Aorta (tissue), 5 donors: ENCODE measurements at regions not wholly inside any gene's neighbourhood (a gene's known extent, or its start where the extent isn't known, plus 50 kb on each side); places are given as distances from the start of the nearest gene placed in this dataset.

Experiments
- ATAC-seq: fragments of 200-7000 bp; cut with Tn5 transposase; one replicate; pipeline ENCODE4 v1.9.1; 2022; ENCODE audit warnings: moderate library complexity; ENCODE audit not compliant: low FRiP score
- DNase-seq, 2 donors: peaks; one replicate each; pipeline ENCODE4 v3.0.0-alpha.2; 2020
- H3K27ac ChIP-seq, 2 donors: one replicate each; pipeline ENCODE4 v1.5.1; 2013; ENCODE audit warnings: low read length in 2 of 2, mild to moderate bottlenecking in 2 of 2, moderate library complexity in 2 of 2, control low read depth in 1 of 2, inconsistent platforms in 1 of 2, low read depth in 1 of 2
- H3K27me3 ChIP-seq, 2 donors: one replicate each; pipeline ENCODE4 v1.6.1; 2013; ENCODE audit warnings: control low read depth in 1 of 2, low read length in 1 of 2, mild to moderate bottlenecking in 1 of 2, moderate library complexity in 1 of 2; ENCODE audit not compliant: insufficient read depth in 2 of 2, control insufficient read depth in 1 of 2
- H3K36me3 ChIP-seq, 2 donors: one replicate each; pipeline ENCODE4 v1.6.1; 2013; ENCODE audit warnings: control low read depth in 1 of 2, low read length in 1 of 2, mild to moderate bottlenecking in 1 of 2; ENCODE audit not compliant: insufficient read depth in 2 of 2, control insufficient read depth in 1 of 2
- H3K4me1 ChIP-seq, 2 donors: one replicate each; pipeline ENCODE4 v1.6.1; 2013; ENCODE audit warnings: low read length in 2 of 2, control low read depth in 1 of 2, mild to moderate bottlenecking in 1 of 2, moderate library complexity in 1 of 2; ENCODE audit not compliant: insufficient read depth in 2 of 2, control insufficient read depth in 1 of 2
- H3K4me3 ChIP-seq, 2 donors: one replicate each; pipeline ENCODE4 v1.5.1; 2013; ENCODE audit warnings: low read length in 2 of 2, control low read depth in 1 of 2, mild to moderate bottlenecking in 1 of 2
- H3K9me3 ChIP-seq: one replicate; pipeline ENCODE4 v1.6.1; 2013; ENCODE audit warnings: mild to moderate bottlenecking, low read length; ENCODE audit not compliant: control insufficient read depth
- WGBS, 2 donors: extraction: QIAGEN DNeasy Blood & Tissue Kit; methylation state at CpG; one replicate each; pipeline ENCODE4 v1.1.7; 2013; 5-methylcytosine and 5-hydroxymethylcytosine counted together
- intact Hi-C, 2 donors: fragments of 100-400 bp; cut with DNase I; formaldehyde crosslinking; loops; one replicate each; pipeline versions ENCODE4 v1.14.2 to v1.15.0; 2022
- donor health status: healthy with polysubstance abuse.
- donor health status: Bipolar disorder and iron deficiency.
- donor health status: DM: no; HTN: no; CAD: no.
- donor health status: DM: no; HTN: no; CAD: no.
- donor health status: DM: yes; HTN: yes; CAD: no.

DNA sequence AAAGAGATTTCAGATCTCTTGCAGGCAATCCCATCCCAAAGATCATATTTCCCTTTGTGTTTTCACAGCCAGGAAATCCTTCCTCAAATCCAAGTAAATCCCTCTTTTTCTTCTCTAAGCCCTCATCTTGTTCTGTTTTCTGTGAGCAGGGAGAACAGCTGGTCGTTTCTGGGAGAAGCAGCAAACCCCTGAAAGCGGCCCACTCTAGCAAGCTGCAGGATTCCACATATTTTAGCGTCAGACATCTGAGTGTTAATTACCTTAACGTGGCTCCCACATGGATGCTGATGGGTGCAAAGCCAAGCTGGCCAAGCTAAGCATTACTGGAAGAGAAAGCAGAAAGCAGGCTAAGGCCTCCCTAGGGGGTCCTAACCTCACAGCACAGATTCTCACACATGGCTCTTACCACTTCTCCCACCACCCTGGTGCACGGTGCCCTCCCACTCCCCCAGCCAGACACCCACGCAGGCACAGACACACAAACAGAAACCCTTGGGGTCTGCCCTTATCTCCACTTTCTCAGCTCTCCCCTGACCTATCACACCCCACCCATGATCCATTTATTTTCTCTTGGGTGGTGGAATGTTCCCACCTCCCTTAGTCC lies 551.0 kb upstream of the AUTS2 start:
- intact Hi-C loops: no loop called here
- Histone ChIP-seq H3K9me3 (peaks cover 4% of the 10 kb centered on the region), H3K27me3 (no peaks in the 10 kb centered on the region), H3K27ac (no peak overlapping the region), H3K4me1 (no peaks in the 10 kb centered on the region), H3K36me3 (no peaks in the 10 kb centered on the region), H3K4me3 (no peak overlapping the region)
- DNase-seq (no peak), ATAC-seq (no peak)
- WGBS, 2 donors: 13 to 21% methylated on average over 6 of the region's 6 CpGs

DNA sequence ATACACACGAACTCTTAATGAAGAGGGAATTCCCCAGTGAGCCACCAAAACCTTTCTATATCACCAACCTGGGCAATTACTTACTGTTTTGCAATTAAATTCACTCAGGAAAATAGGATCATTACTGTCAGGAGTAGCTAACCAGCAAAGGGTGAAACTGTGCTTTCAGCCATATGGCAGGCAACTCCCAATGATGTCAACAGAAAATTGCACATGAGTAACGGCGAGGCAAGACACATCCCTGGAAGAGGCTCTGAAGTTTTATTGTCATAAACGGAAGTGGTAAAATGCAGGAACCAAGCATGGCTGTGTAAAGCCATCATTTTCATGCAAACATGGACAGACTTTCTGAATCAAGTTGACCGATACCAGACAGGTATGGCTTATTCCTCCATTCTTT lies 548.9 kb upstream of the AUTS2 start:
- Histone ChIP-seq H3K36me3 (no peaks in the 10 kb centered on the region), H3K27ac (no peak overlapping the region), H3K9me3 (peaks cover 4% of the 10 kb centered on the region), H3K27me3 (no peaks in the 10 kb centered on the region), H3K4me3 (no peak overlapping the region), H3K4me1 (no peaks in the 10 kb centered on the region)
- no peak for ATAC-seq
- 64 to 67% methylated on average over 5 of the region's 5 CpGs for WGBS, 2 donors
- DNase-seq: no peak
- intact Hi-C loops: no loop called here

DNA sequence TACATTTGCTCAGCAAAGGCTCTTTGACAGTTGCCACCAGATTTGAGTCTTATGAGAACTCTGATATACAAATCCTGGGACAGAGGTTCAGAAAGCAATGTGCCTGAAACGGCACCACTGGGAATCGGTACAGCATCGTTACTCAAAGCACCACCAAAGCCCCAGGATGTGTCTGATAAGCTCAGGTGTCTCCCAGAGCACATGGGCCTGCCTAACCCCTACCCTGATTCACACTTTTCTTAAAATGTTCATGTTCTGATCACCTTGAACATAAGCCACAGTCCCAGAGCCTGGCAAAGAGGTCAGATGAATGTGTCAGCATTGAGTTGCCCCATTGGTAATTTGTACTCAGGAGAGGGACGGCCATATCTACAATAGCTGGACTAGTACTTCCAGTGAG lies 545.8 kb upstream of the AUTS2 start:
- intact Hi-C loops: no loop called here
- Histone ChIP-seq H3K4me1 (no peaks in the 10 kb centered on the region), H3K27ac (no peak overlapping the region), H3K27me3 (no peaks in the 10 kb centered on the region), H3K36me3 (no peaks in the 10 kb centered on the region), H3K9me3 (peaks cover 5% of the 10 kb centered on the region), H3K4me3 (no peak overlapping the region)
- 87 to 88% methylated on average over 4 of the region's 4 CpGs for WGBS, 2 donors
- no peak for ATAC-seq
- no peak for DNase-seq

DNA sequence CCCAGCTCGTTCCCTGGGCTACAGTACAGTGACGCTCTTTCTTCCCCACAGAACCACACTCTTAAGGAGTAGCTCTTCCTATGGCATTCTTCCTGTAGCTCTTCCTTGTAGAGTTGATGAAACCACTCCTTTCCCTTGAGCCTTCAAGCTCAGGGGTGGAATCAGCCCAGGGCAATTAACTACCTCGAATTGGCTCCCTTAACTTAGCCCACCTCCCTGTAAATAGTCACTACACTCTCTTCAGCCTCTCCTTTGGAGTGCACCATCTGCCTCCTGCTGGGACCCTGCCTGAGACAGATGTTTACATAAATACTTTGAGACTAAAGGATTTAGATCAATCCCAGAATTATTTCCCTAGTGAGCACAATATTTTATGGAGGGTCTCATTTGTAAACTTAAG lies 537.8 kb upstream of the AUTS2 start:
- intact Hi-C loops: no loop called here
- H3K27ac ChIP-seq: no peak overlapping the region
- H3K27me3 ChIP-seq: no peaks in the 10 kb centered on the region
- 47 to 59% methylated on average over 3 of the region's 3 CpGs for WGBS, 2 donors
- ATAC-seq: no peak
- no peaks in the 10 kb centered on the region for H3K36me3 ChIP-seq
- H3K4me1 ChIP-seq: no peaks in the 10 kb centered on the region
- no peak for DNase-seq
- H3K4me3 ChIP-seq: no peak overlapping the region
- peaks cover 5% of the 10 kb centered on the region for H3K9me3 ChIP-seq

DNA sequence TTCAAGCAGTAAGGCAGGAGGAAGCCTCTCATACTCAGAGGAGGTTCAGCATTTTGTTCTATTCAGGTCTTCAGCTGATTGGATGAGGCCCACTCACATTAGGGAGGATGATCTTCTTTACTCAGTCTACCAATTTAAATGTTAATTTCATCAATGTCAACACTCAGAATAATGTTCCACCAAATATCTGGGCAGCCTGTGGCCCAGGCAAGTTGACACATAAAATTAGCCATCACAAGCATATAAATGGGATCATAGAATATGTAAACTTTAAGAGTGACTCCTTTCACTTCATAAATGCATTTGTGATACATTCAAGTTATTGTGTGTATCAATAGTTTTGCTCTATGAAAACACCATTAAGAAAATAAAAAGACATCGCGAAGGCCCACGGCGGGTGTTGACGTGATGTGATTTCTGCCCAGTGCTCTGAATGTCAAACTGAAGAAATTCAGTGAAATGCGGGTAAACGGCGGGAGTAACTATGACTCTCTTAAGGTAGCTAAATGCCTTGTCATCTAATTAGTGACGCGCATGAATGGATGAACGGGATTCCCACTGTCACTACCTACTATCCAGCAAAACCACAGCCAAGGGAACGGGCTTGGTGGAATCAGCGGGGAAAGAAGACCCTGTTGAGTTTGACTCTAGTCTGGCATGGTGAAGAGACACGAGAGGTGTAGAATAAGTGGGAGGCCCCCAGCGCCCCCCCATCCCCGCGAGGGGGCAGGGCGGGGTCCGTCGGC lies 536.1 kb upstream of the AUTS2 start:
- no peak overlapping the region for H3K4me3 ChIP-seq
- H3K4me1 ChIP-seq: no peaks in the 10 kb centered on the region
- WGBS, 2 donors: 87 to 95% methylated on average over 20 of the region's 20 CpGs
- no peaks in the 10 kb centered on the region for H3K36me3 ChIP-seq
- intact Hi-C loops: no loop called here
- no peak for ATAC-seq
- H3K27me3 ChIP-seq: no peaks in the 10 kb centered on the region
- no peak overlapping the region for H3K27ac ChIP-seq
- no peak for DNase-seq
- H3K9me3 ChIP-seq: peaks cover 4% of the 10 kb centered on the region

DNA sequence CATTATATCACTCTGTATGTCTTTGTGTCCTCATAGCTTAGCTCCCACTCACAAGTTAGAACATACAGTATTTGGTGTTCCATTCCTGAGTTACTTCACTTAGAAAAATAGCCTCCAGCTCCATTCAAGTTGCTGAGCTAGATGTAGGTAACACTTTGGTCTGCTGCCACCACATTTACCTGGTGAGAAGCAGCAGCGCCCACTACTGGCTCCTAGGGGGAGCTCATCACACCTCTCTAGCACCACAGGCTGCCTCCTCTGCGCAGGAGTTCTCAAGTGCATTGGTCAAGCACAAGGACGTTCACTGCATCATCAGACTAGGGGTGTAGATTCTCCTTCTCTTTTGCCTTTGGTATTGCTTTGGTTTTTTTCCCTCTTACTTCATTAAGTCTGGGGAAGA lies 530.9 kb upstream of the AUTS2 start:
- no peak overlapping the region for H3K27ac ChIP-seq
- no peak for DNase-seq
- intact Hi-C loops: no loop called here
- no peaks in the 10 kb centered on the region for H3K36me3 ChIP-seq
- no peaks in the 10 kb centered on the region for H3K4me1 ChIP-seq
- H3K27me3 ChIP-seq: peaks cover 0 to 1% of the 10 kb centered on the region in 2 donors
- H3K4me3 ChIP-seq: no peak overlapping the region
- no peak for ATAC-seq
- peaks cover 8% of the 10 kb centered on the region for H3K9me3 ChIP-seq
- 21 to 34% methylated on average over 3 of the region's 3 CpGs for WGBS, 2 donors

DNA sequence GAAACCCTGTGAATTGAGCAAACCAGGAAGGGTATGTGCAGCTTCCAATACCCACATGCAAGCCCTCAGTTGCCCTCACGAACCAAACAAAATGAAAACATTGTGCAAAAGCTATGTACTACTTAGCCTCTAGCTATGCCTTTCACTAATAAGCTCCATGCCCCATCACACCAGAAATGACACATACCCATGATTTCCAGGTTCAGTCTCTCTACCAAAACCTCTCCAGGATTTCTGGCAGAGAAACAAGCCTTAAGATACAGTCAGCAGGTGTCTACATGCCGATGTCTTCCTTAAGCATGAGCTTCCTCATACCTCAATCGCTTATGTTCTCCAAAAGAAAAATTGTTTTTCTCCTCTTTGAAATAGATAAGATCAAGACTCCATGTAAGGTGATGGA lies 527.8 kb upstream of the AUTS2 start:
- no peak overlapping the region for H3K27ac ChIP-seq
- H3K9me3 ChIP-seq: peaks cover 8% of the 10 kb centered on the region
- intact Hi-C loops: no loop called here
- no peak for ATAC-seq
- no peak overlapping the region for H3K4me3 ChIP-seq
- no peaks in the 10 kb centered on the region for H3K36me3 ChIP-seq
- H3K4me1 ChIP-seq: no peaks in the 10 kb centered on the region
- H3K27me3 ChIP-seq: peaks cover 0 to 1% of the 10 kb centered on the region in 2 donors
- 85 to 88% methylated on average over 3 of the region's 3 CpGs for WGBS, 2 donors
- DNase-seq: no peak

DNA sequence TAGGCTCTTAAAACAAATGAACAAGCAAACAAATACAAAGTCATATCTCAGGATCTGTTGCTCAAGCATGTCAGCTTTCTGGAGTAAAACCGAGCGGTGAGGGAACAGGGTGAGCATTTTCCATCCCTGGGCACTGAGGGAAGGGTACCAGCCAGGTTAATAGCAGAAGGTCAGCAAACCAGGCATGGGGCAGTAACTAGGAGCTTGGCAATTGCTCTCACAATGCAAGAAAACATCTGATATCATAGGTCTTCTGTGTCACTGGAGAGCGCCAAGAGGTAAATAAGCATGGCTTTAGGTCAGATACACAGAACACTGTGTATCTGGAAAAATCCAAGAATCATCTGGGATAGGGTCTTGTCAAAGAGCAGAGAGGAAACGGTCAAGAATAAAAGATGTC lies 521.7 kb upstream of the AUTS2 start:
- ATAC-seq: no peak
- Histone ChIP-seq H3K27ac (no peak overlapping the region), H3K27me3 (no peaks in the 10 kb centered on the region), H3K36me3 (no peaks in the 10 kb centered on the region), H3K9me3 (peaks cover 6% of the 10 kb centered on the region), H3K4me1 (peaks cover 0 to 2% of the 10 kb centered on the region in 2 donors), H3K4me3 (no peak overlapping the region)
- 72 to 74% methylated on average over 4 of the region's 4 CpGs for WGBS, 2 donors
- intact Hi-C loops: no loop called here
- no peak for DNase-seq
